ENCODE measurements at regions not wholly inside any gene's neighbourhood (a gene's known extent, or its start where the extent isn't known, plus 50 kb on each side); places are given as distances from the start of the nearest gene placed in this dataset.

DNA sequence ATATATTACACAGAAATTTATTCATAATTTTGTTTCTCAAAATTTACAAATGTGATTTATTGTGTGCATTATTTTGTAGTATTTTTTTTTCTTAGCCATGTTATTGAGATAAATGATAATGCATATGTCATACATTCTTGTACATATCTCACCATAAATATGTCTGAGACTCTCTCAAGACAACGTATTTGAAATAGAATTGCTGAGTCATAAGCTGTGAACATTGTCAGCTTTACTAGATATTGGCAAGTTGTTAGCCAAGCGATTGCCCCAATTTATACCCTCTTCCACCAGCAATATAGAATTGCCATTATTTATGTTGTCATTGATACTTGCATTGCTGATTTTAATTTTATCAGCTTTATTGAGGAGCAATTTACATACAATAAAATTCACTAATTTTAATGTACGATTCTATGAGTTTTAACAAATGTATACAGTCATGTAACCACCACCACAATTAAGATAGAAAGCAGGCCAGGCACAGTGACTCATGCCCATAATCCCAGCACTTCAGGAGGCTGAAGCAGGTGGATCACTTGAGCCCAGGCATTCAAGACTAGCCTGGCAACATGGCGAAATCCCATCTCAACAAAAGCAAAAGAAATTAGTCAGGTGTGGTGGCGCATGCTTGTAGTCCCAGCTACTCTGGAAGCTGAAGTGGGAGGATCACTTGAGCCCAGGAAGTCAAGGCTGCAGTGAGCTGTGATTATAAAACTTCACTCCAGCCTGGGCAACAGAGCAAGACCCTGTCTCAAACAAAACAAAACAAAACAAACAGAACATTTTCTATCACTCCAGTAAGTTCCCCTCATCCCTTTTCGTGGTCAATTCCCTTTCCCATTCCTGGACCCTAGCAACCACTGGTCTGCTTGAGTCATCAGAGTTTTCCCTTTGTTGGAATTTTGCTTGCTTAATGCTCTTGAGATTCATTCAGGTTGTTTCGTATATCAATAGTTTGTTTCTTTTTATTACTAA is 373.1 kb downstream of the MFSD1 start:
- no peak for DNase-seq

DNA sequence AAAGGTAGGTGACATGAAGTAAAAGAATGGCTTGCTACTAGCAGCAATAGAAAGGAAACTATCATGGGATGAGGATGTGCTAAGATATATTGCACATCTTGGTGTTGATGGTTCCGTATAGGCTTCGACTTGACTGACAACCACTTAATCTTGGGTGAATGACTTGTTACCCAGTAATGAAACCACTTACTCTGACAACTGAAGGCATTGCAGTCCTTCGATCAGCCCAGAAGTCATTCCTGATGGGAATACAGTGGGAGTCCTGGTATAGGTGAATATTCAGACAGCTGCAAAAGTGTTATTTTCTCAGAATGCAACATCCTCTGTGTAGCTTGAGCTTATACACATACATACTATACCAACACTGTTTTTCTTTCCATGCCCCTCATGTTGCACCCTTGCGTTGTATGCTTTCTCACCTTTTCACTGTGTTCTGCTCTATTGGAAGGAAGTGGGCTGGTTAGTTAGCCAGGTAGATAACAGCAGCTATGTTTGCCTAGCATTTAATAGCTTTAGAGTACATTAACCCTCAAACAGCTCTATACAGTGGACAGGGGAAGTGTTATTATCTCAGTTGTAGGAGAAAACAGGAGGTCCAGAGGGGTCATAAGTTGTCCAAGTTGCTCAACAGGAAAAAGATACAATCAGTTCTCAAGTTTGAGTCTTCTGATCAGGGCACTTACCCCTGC is 376.5 kb downstream of the MFSD1 start:
- no peak for DNase-seq

DNA sequence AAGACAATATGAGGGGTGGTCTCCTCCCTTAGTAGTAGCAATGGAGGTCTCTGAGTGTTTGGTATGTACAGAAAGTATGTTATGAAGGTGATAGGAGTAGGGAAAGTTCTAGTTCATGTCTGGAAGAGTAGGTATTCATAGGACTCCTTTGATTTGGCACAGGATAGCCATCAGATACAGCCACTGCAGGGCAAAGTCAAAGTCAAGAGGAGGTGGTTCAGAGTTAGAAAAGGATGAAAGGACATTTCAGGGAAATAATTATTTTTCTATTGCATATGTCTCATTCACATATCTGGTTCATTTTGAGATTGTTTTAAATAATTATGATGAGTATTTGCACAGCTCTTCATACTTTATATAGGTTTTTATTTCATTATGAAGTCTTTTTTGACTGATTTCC is 381.1 kb downstream of the MFSD1 start:
- DNase-seq = no peak

DNA sequence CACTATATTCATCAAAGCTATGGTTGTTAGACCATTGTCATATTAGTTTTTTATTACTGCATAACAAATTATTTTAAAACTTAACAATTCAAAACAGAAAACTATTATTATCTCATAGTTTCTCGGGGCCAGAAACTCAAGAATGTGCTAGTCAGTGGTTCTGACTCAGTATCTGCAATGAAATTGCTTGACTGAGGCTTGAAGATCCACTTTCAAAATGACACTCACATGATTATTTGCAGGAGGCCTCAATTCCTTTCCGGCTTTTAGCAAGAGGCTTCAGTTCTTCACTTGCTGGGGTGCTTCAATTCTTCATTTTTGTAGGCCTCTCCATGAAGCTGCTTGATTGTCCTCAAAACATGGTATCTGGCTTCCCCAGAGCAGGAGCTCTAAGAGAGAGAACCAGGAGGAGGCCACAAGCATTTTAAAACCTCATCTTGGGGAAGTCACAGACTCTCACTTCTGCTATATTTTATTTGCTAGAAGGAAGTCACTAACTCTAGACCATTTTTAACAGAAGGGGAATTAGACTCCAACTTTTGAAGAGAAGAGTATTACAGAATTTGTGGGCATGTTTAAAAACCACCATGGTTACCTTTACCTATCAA is 383.7 kb downstream of the MFSD1 start:
- DNase-seq = peak; percentile 36

DNA sequence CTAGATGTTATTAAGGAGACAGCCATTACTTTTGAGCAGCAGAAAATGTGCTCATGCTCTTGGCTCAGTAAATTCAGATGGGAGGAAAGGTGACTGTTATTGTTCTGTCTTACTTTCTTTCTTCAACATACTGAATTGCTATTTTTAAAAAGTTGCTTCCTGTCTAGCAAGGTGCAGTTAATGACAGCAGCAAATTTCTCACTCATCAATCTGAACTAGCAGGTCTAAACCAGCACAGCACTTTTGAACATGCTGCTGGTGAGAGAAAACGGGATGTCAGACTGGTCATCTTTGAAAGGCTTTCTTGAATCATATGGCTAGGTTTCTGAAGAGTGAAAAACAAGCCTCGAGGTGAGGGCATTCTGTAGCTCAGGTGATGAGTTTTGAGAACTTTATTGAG is 384.7 kb downstream of the MFSD1 start:
- no peak for DNase-seq

DNA sequence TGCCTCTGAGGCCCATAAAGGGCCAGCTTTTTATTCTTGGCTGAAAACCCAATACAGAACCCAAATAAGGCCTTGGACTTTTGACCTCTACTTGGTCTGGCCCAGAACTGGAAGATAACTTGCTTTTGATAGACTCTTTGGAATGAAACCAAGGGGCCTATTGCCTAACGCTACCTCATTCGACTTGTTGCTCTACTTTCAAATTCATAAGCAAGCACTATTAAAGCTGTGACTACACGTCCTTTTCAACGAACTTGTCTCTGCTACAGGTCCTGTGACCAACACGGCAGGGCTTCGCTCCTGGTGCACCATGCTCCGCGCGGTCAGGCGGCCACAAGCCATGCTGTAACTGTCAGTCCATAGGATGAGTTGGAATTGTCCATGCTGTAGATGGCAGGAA is 385.4 kb downstream of the MFSD1 start:
- no peak for DNase-seq

DNA sequence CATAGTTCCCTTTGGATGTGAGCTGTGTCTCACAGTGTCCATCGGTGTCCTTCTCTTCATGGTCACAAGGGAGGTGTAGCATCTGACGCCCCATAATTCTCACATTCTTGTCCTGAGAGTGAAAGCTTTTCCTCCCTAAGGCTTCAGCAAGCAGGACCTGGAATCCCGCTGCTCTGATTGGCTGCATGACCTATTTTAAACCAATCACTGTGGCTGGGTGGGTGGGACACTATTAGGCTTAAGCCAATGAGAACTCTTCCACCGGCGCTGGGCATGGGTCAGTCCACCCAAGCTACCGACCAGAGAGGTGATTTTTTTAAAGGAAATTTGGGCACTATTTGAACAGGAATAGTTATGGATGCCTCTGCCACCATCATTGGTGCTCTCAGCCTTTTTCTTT is 385.9 kb downstream of the MFSD1 start:
- no peak for DNase-seq

DNA sequence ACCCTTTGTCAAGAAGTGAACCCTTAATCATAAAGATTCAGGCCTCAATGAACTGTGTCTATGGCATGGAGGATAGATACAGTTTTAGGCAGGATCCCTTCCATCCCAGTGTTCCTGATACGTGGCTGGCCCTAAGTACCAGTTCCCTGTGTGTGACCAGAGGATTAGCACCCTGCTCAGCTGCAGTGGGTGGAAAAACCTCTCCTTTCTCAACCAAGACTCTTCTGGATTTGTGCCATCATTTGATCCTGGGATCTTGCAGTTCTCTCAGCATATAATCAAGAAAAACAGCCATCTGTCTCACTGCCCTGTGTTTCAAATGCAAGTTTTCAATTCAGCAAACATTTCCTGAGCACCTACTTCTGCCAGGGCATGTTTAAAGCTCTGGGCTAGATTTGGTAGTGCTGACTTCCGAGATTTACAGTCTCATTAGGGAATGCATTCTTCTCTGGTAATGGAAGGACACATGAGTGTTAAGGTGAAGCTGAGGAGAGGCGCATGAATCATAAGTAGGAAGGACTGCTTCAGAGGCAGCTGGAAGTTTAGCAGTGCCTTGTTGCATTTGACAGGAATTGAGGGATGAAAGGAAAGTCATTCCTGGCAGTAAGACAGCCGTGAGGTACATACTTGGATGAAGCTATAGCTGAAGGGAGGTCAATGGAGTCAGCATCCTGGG is 388.3 kb downstream of the MFSD1 start:
- no peak for DNase-seq

DNA sequence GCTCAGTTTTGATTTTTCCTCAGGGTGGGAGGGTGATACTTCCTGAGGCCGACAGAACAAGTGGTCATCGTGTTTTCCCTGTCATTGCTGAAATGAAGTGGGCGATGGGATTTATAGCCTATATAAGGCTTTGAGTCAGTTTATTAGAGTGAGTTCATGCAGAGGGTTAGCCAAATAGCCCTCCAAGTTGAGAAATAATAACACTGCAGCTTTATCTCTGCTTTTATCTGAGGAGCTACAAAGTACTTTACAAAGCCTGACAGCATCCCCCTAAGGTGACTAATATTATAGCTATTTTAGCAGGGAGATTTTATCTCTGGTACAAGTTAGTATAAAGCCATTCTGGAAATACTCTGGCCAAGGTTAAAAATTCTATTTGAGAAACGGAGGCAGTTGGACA is 389.6 kb downstream of the MFSD1 start:
- no peak for DNase-seq

DNA sequence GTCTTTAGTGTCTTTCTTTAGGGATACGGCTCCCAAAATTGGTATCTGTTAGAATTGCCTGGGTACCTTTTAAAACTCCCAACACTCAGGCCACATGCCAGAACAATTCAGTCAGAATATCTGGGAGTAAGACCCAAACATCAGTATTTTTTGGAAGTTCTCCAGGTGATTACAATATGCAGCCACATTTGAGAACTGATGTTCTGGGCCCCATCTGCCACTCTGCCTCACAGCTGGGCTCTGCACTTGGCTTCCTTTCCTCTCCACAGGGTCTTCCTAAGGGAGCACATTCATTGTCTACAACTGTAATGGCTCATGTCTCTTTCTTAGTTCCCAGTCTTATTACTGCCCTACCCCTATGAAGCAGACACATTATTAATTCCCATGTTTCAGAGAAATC is 394.5 kb downstream of the MFSD1 start:
- DNase-seq = no peak

DNA sequence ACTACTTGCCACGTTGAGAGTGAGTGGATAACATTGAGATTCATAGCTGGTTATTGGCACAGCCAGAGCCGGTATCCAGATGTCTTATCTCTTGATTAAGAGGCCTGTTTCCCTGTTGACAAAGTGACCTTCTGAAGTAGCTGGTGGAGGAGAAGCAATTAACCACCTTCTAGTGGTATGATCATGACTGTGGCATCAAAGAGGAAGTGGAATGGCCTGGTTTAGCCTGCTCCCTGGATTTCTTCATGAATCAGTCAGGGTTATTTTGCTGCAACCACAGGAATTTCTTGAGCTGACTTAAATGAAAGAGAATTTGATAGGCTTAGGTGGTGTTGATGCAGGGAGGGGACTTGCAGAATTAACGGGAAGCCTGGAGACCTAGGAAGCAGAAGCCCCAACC is 398.3 kb downstream of the MFSD1 start:
- peak; percentile 1 for DNase-seq

DNA sequence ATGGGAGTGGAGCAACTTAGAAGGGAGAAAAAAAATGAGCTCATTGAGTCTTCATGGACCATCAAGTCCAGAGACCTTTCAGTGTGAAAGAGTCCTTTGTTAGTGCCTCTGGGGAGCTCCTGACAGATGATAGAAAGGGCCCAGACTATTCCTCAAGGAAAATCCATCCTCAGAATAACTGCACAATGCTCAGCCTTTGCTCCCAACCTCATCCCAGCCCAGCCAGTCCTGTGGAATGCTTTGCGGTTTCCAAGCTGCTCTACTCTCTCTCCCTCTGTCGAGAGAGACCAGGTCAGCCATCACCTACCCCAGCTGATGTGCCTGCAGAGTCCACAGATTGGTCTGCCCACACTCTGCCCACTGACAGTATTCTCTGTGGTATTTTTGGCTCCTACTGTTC is 406.2 kb downstream of the MFSD1 start:
- DNase-seq = no peak

DNA sequence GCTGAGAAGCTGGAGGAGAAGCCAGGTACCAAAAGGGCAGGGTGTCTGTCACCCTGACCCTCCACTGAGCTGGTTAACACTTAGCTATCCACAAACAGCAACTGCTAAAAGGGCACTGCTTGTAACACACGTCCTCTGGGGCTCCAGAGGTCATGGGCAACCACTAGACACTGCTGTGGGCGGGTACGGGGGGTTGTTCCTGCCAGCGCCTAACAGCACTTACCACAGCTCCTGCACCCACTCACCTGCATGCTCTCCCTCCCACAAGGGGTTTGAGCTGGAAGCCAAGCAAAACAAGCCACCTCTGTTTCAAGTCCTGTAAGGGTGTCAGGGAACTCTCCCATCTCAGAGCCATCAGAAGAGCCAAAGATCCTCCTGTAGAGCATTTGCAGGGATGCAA is 407.6 kb downstream of the MFSD1 start:
- DNase-seq = no peak

DNA sequence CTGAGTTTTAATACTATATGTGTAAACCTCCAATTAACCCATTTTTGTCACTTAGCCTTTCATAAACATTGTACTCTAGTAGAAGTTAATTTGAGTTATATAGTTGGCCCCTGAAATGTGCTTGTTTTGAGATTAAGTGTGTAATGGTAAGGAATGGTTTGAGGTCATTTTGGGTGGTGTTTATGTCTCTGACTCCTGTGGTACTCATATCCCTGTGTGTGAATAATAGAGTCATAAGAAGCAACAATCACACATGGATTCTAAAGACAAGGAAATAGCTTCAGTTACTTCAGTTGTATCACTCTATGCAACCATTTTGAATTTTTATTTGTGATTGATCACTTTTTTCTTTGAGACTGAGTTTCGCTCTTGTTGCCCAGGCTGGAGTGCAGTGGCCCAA is 408.5 kb downstream of the MFSD1 start:
- no peak for DNase-seq

DNA sequence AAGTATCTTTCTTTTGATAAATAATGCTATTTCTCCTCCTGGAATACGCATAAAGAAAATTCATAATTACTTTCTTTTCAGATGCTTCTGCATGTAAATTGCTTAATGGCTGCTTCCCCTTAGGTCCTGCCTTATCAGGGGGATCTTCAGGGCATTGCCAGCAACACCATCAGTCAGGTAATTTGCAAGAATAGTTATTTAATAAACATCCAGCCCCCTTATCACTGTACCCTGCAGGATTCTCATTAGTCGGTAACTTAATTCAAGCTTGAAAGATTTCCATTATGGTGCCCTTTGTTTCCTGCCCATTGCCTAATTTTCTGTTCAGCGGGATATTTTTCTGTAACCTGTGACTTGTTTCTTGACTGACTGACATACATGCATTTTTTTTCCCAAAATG is 414.5 kb downstream of the MFSD1 start:
- no peak for DNase-seq

DNA sequence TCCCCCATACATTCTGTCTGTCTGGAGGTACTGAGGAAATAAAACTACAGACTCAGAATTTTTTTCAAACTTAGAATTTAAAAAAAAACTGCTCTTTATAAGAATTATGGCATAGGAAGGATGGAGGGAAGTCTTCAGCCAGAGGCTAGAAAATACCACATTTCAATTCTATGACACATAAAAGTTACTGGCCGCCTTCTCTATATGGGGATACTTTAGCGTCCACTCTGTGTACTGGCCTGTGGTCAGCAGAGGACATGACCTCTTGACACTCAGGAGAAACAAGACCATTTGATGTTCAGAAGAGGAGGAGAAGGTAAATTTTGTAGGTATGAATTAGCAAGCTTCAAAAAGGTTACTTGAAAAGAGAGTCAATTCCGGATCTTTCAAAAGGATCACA is 417.4 kb downstream of the MFSD1 start:
- no peak for DNase-seq

DNA sequence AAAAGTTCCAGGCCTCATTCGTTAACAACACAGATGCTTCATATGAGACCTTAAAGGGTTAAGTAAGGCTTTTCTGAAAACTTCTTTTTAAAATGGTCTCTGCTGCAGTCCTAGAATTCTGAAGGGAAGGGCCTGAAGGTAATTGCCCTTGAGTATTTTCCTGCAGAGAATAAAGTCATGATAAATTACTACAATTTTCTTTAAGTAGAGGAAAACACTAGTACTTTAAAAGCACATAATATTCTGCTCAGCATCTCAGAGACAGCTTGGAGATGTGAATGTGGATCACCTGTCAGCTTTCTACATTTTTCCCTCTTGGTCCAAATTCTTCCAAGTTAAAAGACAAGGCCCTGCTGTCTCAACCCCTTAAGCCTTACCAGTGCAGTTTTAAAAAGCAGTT is 419.5 kb downstream of the MFSD1 start:
- no peak for DNase-seq

DNA sequence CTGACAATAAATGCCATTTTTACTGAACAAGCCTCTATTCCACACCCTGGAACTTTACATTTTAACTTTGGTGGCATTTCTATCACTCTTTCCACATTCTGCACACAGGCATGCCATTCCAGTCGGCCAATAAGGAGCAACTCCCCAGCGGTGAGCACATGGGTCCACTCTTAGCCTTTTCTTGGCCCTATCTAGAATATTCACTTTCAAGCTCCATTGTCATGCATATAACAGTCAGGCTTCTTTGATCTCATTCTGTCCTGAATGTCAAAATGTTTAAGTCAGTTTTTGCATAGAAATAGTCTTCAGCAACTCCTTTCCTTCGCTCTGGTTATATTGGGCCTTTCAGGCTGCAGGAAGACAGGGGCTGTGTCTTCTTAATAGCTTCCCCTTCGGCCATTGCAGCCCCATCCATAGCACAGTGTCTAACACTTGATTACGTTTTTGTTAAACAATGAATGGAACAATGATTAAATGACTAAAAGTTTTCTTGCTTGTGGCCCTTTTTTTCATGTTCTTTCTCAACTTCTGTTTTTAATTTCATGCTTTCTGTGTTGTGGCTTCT is 427.3 kb downstream of the MFSD1 start:
- no peak for DNase-seq

DNA sequence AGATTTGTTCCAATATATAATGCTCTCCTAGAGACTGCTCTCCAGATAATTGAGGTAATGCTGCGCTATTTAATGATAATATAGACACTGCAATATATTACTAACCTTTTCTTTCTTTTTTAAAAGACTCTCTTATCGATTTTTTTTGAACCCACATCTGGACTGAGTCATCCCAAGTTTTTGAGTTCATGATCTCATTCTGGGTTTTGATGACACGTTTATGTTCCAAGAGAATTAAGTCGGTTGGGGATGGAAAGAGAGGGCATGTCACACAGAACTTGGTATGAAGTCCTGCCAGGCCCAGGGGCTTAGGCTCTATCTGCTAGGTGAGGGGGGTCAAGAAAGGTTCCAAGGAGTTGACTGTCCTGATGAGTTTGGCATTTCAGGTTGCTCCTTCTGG is 431.1 kb downstream of the MFSD1 start:
- DNase-seq = no peak

DNA sequence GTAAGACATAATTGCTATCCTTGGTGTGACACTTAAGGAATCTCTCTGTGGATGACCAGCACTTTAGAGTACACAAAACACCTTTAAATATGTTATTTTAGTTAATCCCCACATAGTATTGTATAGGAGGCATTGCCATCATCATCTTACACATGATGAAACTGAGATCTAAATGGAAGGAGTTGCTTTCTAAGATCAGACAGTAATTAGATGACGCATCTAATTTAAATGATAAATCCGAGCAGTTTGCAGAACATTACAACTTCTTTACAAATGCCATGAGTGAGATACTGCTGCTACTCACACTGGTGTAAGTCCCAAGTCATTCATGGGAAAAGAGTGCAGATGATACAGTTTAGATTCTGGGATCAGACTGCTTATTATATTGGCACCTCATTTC is 431.9 kb downstream of the MFSD1 start:
- DNase-seq = no peak

DNA sequence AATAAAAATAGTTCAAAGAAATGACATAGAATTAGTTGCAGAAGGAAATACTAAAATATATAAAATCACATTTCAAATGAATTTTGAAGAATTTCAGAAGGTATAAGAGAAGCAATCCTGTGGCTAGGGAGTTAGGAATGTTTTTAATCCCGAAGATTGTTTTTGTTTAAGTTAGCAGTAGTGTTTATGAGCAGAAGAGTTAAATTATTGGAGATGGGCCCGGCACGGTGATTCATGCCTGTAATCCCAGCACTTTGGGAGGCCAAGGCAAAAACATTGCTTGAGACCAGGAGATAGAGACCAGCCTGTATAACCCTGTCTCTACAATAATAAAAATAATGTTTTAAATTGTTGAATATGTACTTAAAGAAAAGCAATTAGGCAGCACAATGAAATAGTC is 432.5 kb downstream of the MFSD1 start:
- no peak for DNase-seq

DNA sequence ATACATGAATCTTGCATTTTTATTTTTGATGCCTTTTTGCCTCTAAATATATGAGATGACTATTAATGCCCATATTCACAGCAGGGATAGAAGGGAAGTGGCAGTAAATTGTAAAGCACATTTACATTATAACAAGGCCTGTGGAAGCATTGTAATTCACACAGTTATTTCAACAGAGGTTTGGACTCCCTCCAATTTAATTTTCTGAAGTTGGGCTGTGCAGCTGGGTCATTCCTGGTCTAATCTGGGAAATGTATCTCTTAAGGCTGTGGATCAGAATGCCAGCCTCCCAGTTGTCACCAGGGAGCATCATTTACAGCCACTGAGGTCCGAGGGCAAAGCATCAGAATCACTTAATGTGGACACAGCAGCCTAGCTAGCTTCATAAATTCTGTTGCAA is 434.5 kb downstream of the MFSD1 start:
- DNase-seq = no peak

DNA sequence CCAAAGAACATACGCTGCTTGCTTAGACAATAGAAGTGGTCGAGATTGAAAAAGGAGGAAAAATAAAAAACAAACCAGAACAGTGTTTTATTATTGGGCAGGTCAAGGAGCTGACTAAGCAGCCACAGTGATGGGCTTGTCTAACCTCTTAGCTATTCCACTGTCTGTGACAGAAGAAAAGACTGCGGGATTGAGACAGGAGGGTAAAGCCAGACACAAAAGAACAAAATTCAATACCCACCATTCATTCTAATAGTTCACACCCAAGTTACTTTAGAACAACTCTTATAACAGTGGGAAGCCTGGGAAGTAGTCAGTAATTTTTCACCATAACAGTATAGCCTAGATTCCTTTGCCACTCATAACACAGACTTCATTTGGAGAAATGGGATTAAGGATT is 435.4 kb downstream of the MFSD1 start:
- no peak for DNase-seq

Data from inflammatory macrophage treated with lipopolysaccharide for 4 hours (primary cell).